PC-9 (cell line): ENCODE measurements at regions not wholly inside any gene's neighbourhood (a gene's known extent, or its start where the extent isn't known, plus 50 kb on each side); places are given as distances from the start of the nearest gene placed in this dataset.

Experiments used
- EZH2 ChIP-seq: fragments of 200-600 bp; sonication (generic); IDR thresholded peaks from 2 replicates; pipeline ENCODE4 v1.8.0; 2017; ENCODE audit warnings: antibody characterized with exemption, low read depth
- TF ChIP-seq, protein P1 (sequence below): fragments of 200-600 bp; sonication (generic); conservative IDR thresholded peaks from 2 replicates; pipeline ENCODE4 v1.6.1; 2017; ENCODE audit warnings: mixed run types, antibody characterized with exemption, mild to moderate bottlenecking, moderate library complexity

DNA sequence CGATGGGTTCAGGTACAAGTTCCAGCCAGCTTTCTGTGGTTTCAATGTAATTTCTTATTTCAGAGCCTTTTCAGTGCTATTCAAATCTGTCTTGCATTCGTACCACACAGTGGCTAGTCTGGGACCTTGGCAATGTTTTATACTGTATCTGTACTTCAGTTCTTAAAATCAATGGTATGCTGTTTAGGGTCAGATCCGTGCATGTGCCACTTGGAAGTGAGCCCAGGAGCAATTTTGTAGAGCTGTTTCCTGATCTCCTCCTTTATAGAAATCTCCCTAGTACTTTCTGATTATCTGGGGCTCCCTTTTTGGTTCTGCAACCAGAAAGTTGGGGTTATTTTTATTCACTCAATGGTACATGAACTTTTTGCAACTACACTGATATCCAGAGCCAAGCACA is 59.5 kb upstream of the NDUFB4 start:
- TF ChIP-seq, protein P1, sequence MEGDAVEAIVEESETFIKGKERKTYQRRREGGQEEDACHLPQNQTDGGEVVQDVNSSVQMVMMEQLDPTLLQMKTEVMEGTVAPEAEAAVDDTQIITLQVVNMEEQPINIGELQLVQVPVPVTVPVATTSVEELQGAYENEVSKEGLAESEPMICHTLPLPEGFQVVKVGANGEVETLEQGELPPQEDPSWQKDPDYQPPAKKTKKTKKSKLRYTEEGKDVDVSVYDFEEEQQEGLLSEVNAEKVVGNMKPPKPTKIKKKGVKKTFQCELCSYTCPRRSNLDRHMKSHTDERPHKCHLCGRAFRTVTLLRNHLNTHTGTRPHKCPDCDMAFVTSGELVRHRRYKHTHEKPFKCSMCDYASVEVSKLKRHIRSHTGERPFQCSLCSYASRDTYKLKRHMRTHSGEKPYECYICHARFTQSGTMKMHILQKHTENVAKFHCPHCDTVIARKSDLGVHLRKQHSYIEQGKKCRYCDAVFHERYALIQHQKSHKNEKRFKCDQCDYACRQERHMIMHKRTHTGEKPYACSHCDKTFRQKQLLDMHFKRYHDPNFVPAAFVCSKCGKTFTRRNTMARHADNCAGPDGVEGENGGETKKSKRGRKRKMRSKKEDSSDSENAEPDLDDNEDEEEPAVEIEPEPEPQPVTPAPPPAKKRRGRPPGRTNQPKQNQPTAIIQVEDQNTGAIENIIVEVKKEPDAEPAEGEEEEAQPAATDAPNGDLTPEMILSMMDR, result no peak
- no peak for TF ChIP-seq EZH2
